H1 (cell line): ENCODE measurements at regions not wholly inside any gene's neighbourhood (a gene's known extent, or its start where the extent isn't known, plus 50 kb on each side); places are given as distances from the start of the nearest gene placed in this dataset.

Experiments used
- CTCF ChIA-PET: fragments of 300-600 bp; sonication (Branson Sonifier 250); formaldehyde crosslinking; loops from one replicate; lab custom pipeline; 2021; ENCODE audit not compliant: partially characterized antibody; lab: Charles Lee
- POLR2A ChIA-PET: fragments of 300-600 bp; sonication (Branson Sonifier 250); formaldehyde crosslinking; loops from one replicate; lab custom pipeline; 2021; ENCODE audit warnings: inconsistent platforms; ENCODE audit not compliant: partially characterized antibody; lab: Charles Lee
- DNase-seq, 2 experiments: peaks; one replicate each; pipeline versions ENCODE4 v3.0.0 to v3.0.0-alpha.2; 2010 to 2022; ENCODE audit warnings: low spot score in 2 of 2, low read depth in 1 of 2, mixed read lengths in 1 of 2
- FAIRE-seq: peaks from 2 replicates; lab custom pipeline; 2011; peaks lifted over from hg19 to GRCh38; lab: Jason Lieb, UNC
- H2AFZ ChIP-seq: 2 replicates; pipeline ENCODE4 v1.8.1; 2012; ENCODE audit warnings: low read length, inconsistent platforms
- H2AK5ac ChIP-seq: 2 replicates; pipeline ENCODE4 v1.6.1; 2013; ENCODE audit warnings: low read depth, low read length
- H2BK120ac ChIP-seq: replicated peaks from 2 replicates; pipeline ENCODE3; 2013; ENCODE audit warnings: low read depth, low read length, inconsistent platforms
- H2BK12ac ChIP-seq: 2 replicates; pipeline ENCODE4 v1.6.1; 2013; ENCODE audit warnings: low read depth, low read length
- H2BK15ac ChIP-seq: 2 replicates; pipeline ENCODE4 v1.6.1; 2013; ENCODE audit warnings: low read length
- H2BK20ac ChIP-seq: 2 replicates; pipeline ENCODE4 v1.6.1; 2013; ENCODE audit warnings: low read length
- H2BK5ac ChIP-seq: 2 replicates; pipeline ENCODE4 v1.6.1; 2013; ENCODE audit warnings: low read depth, low read length
- H3K14ac ChIP-seq: 2 replicates; pipeline ENCODE4 v1.6.1; 2013; ENCODE audit warnings: inconsistent platforms; ENCODE audit not compliant: insufficient read length
- H3K18ac ChIP-seq: 2 replicates; pipeline ENCODE4 v1.6.1; 2013; ENCODE audit warnings: low read length; ENCODE audit errors: extremely low read depth
- H3K23ac ChIP-seq: 2 replicates; pipeline ENCODE4 v1.6.1; 2013; ENCODE audit warnings: inconsistent platforms; ENCODE audit not compliant: insufficient read length
- H3K23me2 ChIP-seq: 2 replicates; pipeline ENCODE4 v1.6.1; 2013; ENCODE audit warnings: low read depth, low read length
- H3K27ac ChIP-seq: 2 replicates; pipeline ENCODE4 v1.6.1; 2011; ENCODE audit warnings: low read depth, low read length, inconsistent platforms
- H3K27me3 ChIP-seq, 4 experiments: replicated peaks in 1 of 4; 1 replicate in 1 of 4; 2 replicates in 3 of 4; pipeline versions ENCODE4 v1.6.1 to v1.8.1; 2011 to 2013; ENCODE audit warnings: low read length in 3 of 4, mild to moderate bottlenecking in 3 of 4, inconsistent platforms in 2 of 4, mixed read lengths in 2 of 4, moderate library complexity in 1 of 4; ENCODE audit not compliant: control insufficient read depth in 3 of 4, insufficient read depth in 3 of 4; ENCODE audit errors: extremely low read depth in 1 of 4
- H3K36me3 ChIP-seq, 4 experiments: 2 replicates each; pipeline versions ENCODE4 v1.6.1 to v1.8.1; 2011 to 2013; ENCODE audit warnings: mild to moderate bottlenecking in 4 of 4, low read length in 3 of 4, moderate library complexity in 2 of 4, control low read depth in 1 of 4, inconsistent platforms in 1 of 4; ENCODE audit not compliant: insufficient read depth in 4 of 4, control insufficient read depth in 2 of 4
- H3K4ac ChIP-seq: replicated peaks from 2 replicates; pipeline ENCODE3; 2013; ENCODE audit warnings: low read length, low read depth, mixed read lengths, inconsistent platforms; ENCODE audit not compliant: insufficient read length
- H3K4me1 ChIP-seq, 4 experiments: replicated peaks in 1 of 4; 1 replicate in 1 of 4; 2 replicates in 3 of 4; pipeline versions ENCODE4 v1.6.1 to v1.8.1; 2011 to 2013; ENCODE audit warnings: low read length in 3 of 4, inconsistent platforms in 2 of 4, mixed read lengths in 1 of 4; ENCODE audit not compliant: insufficient read depth in 4 of 4, control insufficient read depth in 3 of 4
- H3K4me2 ChIP-seq, 2 experiments: 2 replicates each; pipeline versions ENCODE4 v1.6.1 to v1.8.1; 2011 to 2013; ENCODE audit warnings: low read depth in 2 of 2, low read length in 2 of 2, control low read depth in 1 of 2, inconsistent platforms in 1 of 2, mild to moderate bottlenecking in 1 of 2; ENCODE audit not compliant: insufficient read depth in 1 of 2
- H3K4me3 ChIP-seq, 4 experiments: fragments of 200-600, 300-600 bp in 1 of 4; sonication (generic), shearing (Covaris generic), sonication (Bioruptor Twin) in 1 of 4; 2 replicates each; pipeline versions ENCODE4 v1.5.1 to v1.8.1; 2011 to 2016; ENCODE audit warnings: low read length in 4 of 4, low read depth in 3 of 4, control low read depth in 2 of 4, inconsistent platforms in 2 of 4, mild to moderate bottlenecking in 2 of 4, mixed read lengths in 1 of 4, moderate library complexity in 1 of 4; ENCODE audit not compliant: insufficient read depth in 2 of 4; ENCODE audit errors: extremely low read depth in 1 of 4
- H3K56ac ChIP-seq: replicated peaks from 2 replicates; pipeline ENCODE3; 2013; ENCODE audit warnings: low read depth, mild to moderate bottlenecking, mixed read lengths, low read length, inconsistent platforms; ENCODE audit not compliant: insufficient read length
- H3K79me1 ChIP-seq: 2 replicates; pipeline ENCODE4 v1.6.1; 2013; ENCODE audit warnings: low read depth, low read length, control low read depth
- H3K79me2 ChIP-seq, 2 experiments: 2 replicates each; pipeline versions ENCODE4 v1.6.1 to v1.8.1; 2012 to 2013; ENCODE audit warnings: low read length in 2 of 2, mild to moderate bottlenecking in 2 of 2, inconsistent platforms in 1 of 2; ENCODE audit not compliant: insufficient read depth in 2 of 2, control insufficient read depth in 1 of 2
- H3K9ac ChIP-seq, 4 experiments: replicated peaks in 1 of 4; 1 replicate in 1 of 4; 2 replicates in 3 of 4; pipeline versions ENCODE4 v1.6.1 to v1.8.1; 2011 to 2013; ENCODE audit warnings: low read depth in 3 of 4, low read length in 3 of 4, control low read depth in 2 of 4, mild to moderate bottlenecking in 2 of 4, moderate library complexity in 2 of 4, inconsistent platforms in 1 of 4; ENCODE audit errors: extremely low read depth in 1 of 4
- H3K9me3 ChIP-seq, 2 experiments: 2 replicates each; pipeline versions ENCODE4 v1.6.1 to v1.8.1; 2012 to 2013; ENCODE audit warnings: mild to moderate bottlenecking in 2 of 2, moderate library complexity in 2 of 2, control low read depth in 1 of 2, inconsistent platforms in 1 of 2, low read depth in 1 of 2, low read length in 1 of 2, mixed read lengths in 1 of 2; ENCODE audit not compliant: insufficient read depth in 2 of 2
- H4K20me1 ChIP-seq, 2 experiments: replicated peaks in 1 of 2; 2 replicates each; pipeline versions ENCODE3 to v1.8.1; 2011 to 2013; ENCODE audit warnings: inconsistent platforms in 2 of 2, low read length in 2 of 2, mild to moderate bottlenecking in 1 of 2; ENCODE audit not compliant: insufficient read depth in 2 of 2, control insufficient read depth in 1 of 2
- H4K5ac ChIP-seq: 2 replicates; pipeline ENCODE4 v1.6.1; 2013; ENCODE audit warnings: low read length, low read depth, mixed read lengths, inconsistent platforms; ENCODE audit not compliant: insufficient read length
- H4K8ac ChIP-seq: 2 replicates; pipeline ENCODE4 v1.8.0; 2013; ENCODE audit warnings: mild to moderate bottlenecking, moderate library complexity, low read length, inconsistent platforms; ENCODE audit not compliant: insufficient read depth; ENCODE audit errors: extremely low read depth
- H4K91ac ChIP-seq: replicated peaks from 2 replicates; pipeline ENCODE3; 2013; ENCODE audit warnings: low read length, mixed read lengths, inconsistent platforms; ENCODE audit not compliant: insufficient read length
- ASH2L ChIP-seq: fragments of 200-600, 300-600 bp; sonication (generic); IDR thresholded peaks from one replicate; pipeline ENCODE4 v1.7.1; 2017; ENCODE audit warnings: low read length
- CREB1 ChIP-seq: IDR thresholded peaks from 2 replicates; pipeline ENCODE4 v1.6.1; 2012; ENCODE audit warnings: inconsistent platforms
- CTBP2 ChIP-seq: IDR thresholded peaks from 2 replicates; pipeline ENCODE4 v1.7.0; 2011; ENCODE audit warnings: borderline replicate concordance, mild to moderate bottlenecking, moderate library complexity, mixed read lengths, low read length; ENCODE audit not compliant: insufficient read depth, insufficient read length
- CTCF ChIP-seq, 3 experiments: IDR thresholded peaks; 1 replicate in 2 of 3; 2 replicates in 1 of 3; pipeline versions ENCODE4 v1.5.1 to v1.6.1; 2011; ENCODE audit warnings: low read length in 3 of 3, mild to moderate bottlenecking in 3 of 3, inconsistent platforms in 2 of 3, low read depth in 1 of 3, moderate library complexity in 1 of 3; ENCODE audit not compliant: insufficient read depth in 1 of 3; ENCODE audit errors: control extremely low read depth in 1 of 3
- FOSL1 ChIP-seq: IDR thresholded peaks from 2 replicates; pipeline ENCODE4 v1.6.1; 2011; ENCODE audit warnings: mild to moderate bottlenecking, low read depth, low read length, moderate library complexity; ENCODE audit not compliant: insufficient read depth
- JUND ChIP-seq: IDR thresholded peaks from 2 replicates; pipeline ENCODE4 v1.6.1; 2011; ENCODE audit warnings: mild to moderate bottlenecking, improper control_type of control experiment, low read length
- MAX ChIP-seq: IDR thresholded peaks from 2 replicates; pipeline ENCODE4 v1.6.1; 2012; ENCODE audit warnings: inconsistent platforms
- RAD21 ChIP-seq, 2 experiments: IDR thresholded peaks in 1 of 2; conservative IDR thresholded peaks in 1 of 2; 2 replicates each; pipeline ENCODE4 v1.6.1; 2011; ENCODE audit warnings: low read depth in 2 of 2, low read length in 2 of 2, improper control_type of control experiment in 1 of 2, inconsistent platforms in 1 of 2, mild to moderate bottlenecking in 1 of 2, moderate library complexity in 1 of 2
- SIN3A ChIP-seq, 2 experiments: IDR thresholded peaks in 1 of 2; conservative IDR thresholded peaks in 1 of 2; 2 replicates each; pipeline ENCODE4 v1.6.1; 2011 to 2012; ENCODE audit warnings: low read length in 2 of 2, improper control_type of control experiment in 1 of 2, low read depth in 1 of 2, mild to moderate bottlenecking in 1 of 2
- SP1 ChIP-seq: IDR thresholded peaks from 2 replicates; pipeline ENCODE4 v1.6.1; 2011; ENCODE audit warnings: low read depth, low read length
- TEAD4 ChIP-seq: IDR thresholded peaks from 2 replicates; pipeline ENCODE4 v1.6.1; 2012; ENCODE audit warnings: low read depth, low read length, inconsistent platforms, mixed read lengths
- YY1 ChIP-seq: IDR thresholded peaks from 2 replicates; pipeline ENCODE4 v1.6.1; 2011; ENCODE audit warnings: low read depth, mild to moderate bottlenecking, low read length
- whole genome bisulfite sequencing, 2 experiments: shearing (Covaris generic) in 1 of 2; methylation state at CpG; one replicate each; pipeline versions ENCODE4 v1.1.6 to v1.1.7; 2013 to 2015; ENCODE audit warnings: low lambda C conversion rate in 2 of 2, mixed read lengths in 2 of 2, inconsistent platforms in 1 of 2, low coverage in 1 of 2, missing lambda C conversion rate in 1 of 2; ENCODE audit not compliant: insufficient replicate concordance in 2 of 2, insufficient coverage in 1 of 2, insufficient read length in 1 of 2; ENCODE audit errors: extremely low coverage in 1 of 2, missing lambda C conversion rate in 1 of 2; 5-methylcytosine and 5-hydroxymethylcytosine counted together

- FAIRE-seq: no peak
- H3K9ac ChIP-seq: no peak overlapping the region
- H2AFZ ChIP-seq: no peak overlapping the region
- no peak overlapping the region for H3K4ac ChIP-seq
- H3K27me3 ChIP-seq: no peaks in the 10 kb centered on the region
- no peak overlapping the region for H2BK15ac ChIP-seq
- H3K79me2 ChIP-seq: no peaks in the 10 kb centered on the region
- H2BK120ac ChIP-seq: no peak overlapping the region
- H2AK5ac ChIP-seq: no peak overlapping the region
- no peak overlapping the region for H3K14ac ChIP-seq
- H3K56ac ChIP-seq: no peak overlapping the region
- H3K9me3 ChIP-seq: peaks cover 56 to 65% of the 10 kb centered on the region in 2 experiments
- H2BK20ac ChIP-seq: no peak overlapping the region
- no peaks in the 10 kb centered on the region for H3K23me2 ChIP-seq
- no peak overlapping the region for H3K23ac ChIP-seq
- no peak overlapping the region for H4K8ac ChIP-seq
- H4K20me1 ChIP-seq: no peaks in the 10 kb centered on the region
- H4K5ac ChIP-seq: no peak overlapping the region
- no peak overlapping the region for H3K4me3 ChIP-seq
- H3K4me1 ChIP-seq: no peaks in the 10 kb centered on the region
- H3K4me2 ChIP-seq: no peak overlapping the region
- WGBS, 2 experiments: 29% methylated on average over 1 of the region's 1 CpG; no CpG with 5 or more reads in 1 of the 2 experiments
- POLR2A ChIA-PET: no interaction called here
- no peak overlapping the region for H4K91ac ChIP-seq
- no peak overlapping the region for H2BK5ac ChIP-seq
- CTCF ChIA-PET: no interaction called here
- no peaks in the 10 kb centered on the region for H3K36me3 ChIP-seq
- H2BK12ac ChIP-seq: no peak overlapping the region
- no peak for DNase-seq
- H3K27ac ChIP-seq: no peak overlapping the region
- no peaks in the 10 kb centered on the region for H3K79me1 ChIP-seq
- H3K18ac ChIP-seq: no peak overlapping the region
- TF ChIP-seq MAX (no peak), SIN3A (conservative IDR thresholded peaks at IDR 0.05 in 1 of 2, IDR thresholded peaks at IDR 0.05 in 1 of 2; ENCODE audit: low read depth in 1 of 2, low read length in 2 of 2) (no peak), CTCF (IDR thresholded peaks at IDR 0.05; ENCODE audit: control extremely low read depth in 1 of 3, insufficient read depth in 1 of 3, low read depth in 1 of 3, low read length in 3 of 3) (no peak), TEAD4 (no peak), CREB1 (no peak), SP1 (no peak), CTBP2 (no peak), YY1 (no peak), RAD21 (IDR thresholded peaks at IDR 0.05 in 1 of 2, conservative IDR thresholded peaks at IDR 0.05 in 1 of 2; ENCODE audit: low read depth in 2 of 2, low read length in 2 of 2) (no peak), JUND (no peak), ASH2L (no peak), FOSL1 (no peak)
Observed at GRCh38 chr18:71194438-71194837, 905.6 kb downstream of the SOCS6 start.
